PC-9 (cell line): ENCODE measurements at regions not wholly inside any gene's neighbourhood (a gene's known extent, or its start where the extent isn't known, plus 50 kb on each side); places are given as distances from the start of the nearest gene placed in this dataset.

Experiments used
- BruUV-seq: library from RNA; stranded (reverse); fragments of 400-500 nt; replicated peaks from 2 replicates; lab custom pipeline; 2021; lab: Mats Ljungman, UMichigan
- CTCF ChIA-PET: fragments of 300-600 bp; sonication (Branson Sonifier 250); formaldehyde crosslinking; loops from one replicate; lab custom pipeline; 2022; ENCODE audit warnings: antibody characterized with exemption; lab: Charles Lee
- POLR2A ChIA-PET: fragments of 300-600 bp; sonication (Branson Sonifier 250); formaldehyde crosslinking; loops from one replicate; lab custom pipeline; 2022; ENCODE audit warnings: antibody characterized with exemption; ENCODE audit not compliant: unreplicated experiment; lab: Charles Lee
- DNase-seq, 2 experiments: peaks; one replicate each; pipeline versions ENCODE4 v3.0.0 to v3.0.0-alpha.2; 2015 to 2022; ENCODE audit warnings: mixed read lengths in 1 of 2
- H2AFZ ChIP-seq: fragments of 200-600 bp; sonication (generic); 2 replicates; pipeline ENCODE4 v1.8.1; 2017; ENCODE audit warnings: antibody characterized with exemption
- H3F3A ChIP-seq: fragments of 200-600 bp; sonication (generic); 2 replicates; pipeline ENCODE4 v1.8.1; 2017; ENCODE audit warnings: antibody characterized with exemption, mild to moderate bottlenecking, low read depth; ENCODE audit not compliant: insufficient read depth
- H3K27ac ChIP-seq: fragments of 200-600 bp; sonication (generic); 2 replicates; pipeline ENCODE4 v1.6.1; 2016; ENCODE audit warnings: mixed run types
- H3K27me3 ChIP-seq: fragments of 200-600 bp; sonication (generic); 2 replicates; pipeline ENCODE4 v1.6.1; 2016; ENCODE audit warnings: low read depth, mixed run types; ENCODE audit not compliant: insufficient read depth
- H3K36me3 ChIP-seq: fragments of 200-600 bp; sonication (generic); 2 replicates; pipeline ENCODE4 v1.6.1; 2016; ENCODE audit warnings: low read depth, mixed run types
- H3K4me1 ChIP-seq: fragments of 200-600 bp; sonication (generic); replicated peaks from 2 replicates; pipeline ENCODE4 v1.6.1; 2016; ENCODE audit warnings: mixed run types; ENCODE audit not compliant: insufficient read depth
- H3K4me2 ChIP-seq: fragments of 200-600 bp; sonication (generic); 2 replicates; pipeline ENCODE4 v1.6.1; 2017; ENCODE audit warnings: mixed run types
- H3K4me3 ChIP-seq: fragments of 200-600 bp; sonication (generic); 2 replicates; pipeline ENCODE4 v1.6.1; 2016; ENCODE audit warnings: mixed run types
- H3K79me2 ChIP-seq: fragments of 200-600 bp; sonication (generic); 2 replicates; pipeline ENCODE4 v1.6.1; 2017; ENCODE audit warnings: low read depth, mixed run types
- H3K9me2 ChIP-seq: fragments of 200-600 bp; sonication (generic); 2 replicates; pipeline ENCODE4 v1.8.1; 2017; ENCODE audit warnings: mild to moderate bottlenecking; ENCODE audit not compliant: insufficient read depth
- H3K9me3 ChIP-seq: fragments of 200-600 bp; sonication (generic); 2 replicates; pipeline ENCODE4 v1.8.1; 2016; ENCODE audit warnings: low read depth; ENCODE audit not compliant: insufficient read depth
- H4K20me1 ChIP-seq: fragments of 200-600 bp; sonication (generic); 2 replicates; pipeline ENCODE4 v1.8.1; 2017; ENCODE audit not compliant: insufficient read depth
- EZH2 ChIP-seq: fragments of 200-600 bp; sonication (generic); IDR thresholded peaks from 2 replicates; pipeline ENCODE4 v1.8.0; 2017; ENCODE audit warnings: antibody characterized with exemption, low read depth
- intact Hi-C: fragments of 100-400 bp; cut with micrococcal nuclease; formaldehyde crosslinking; loops from one replicate; pipeline ENCODE4 v1.10.0; 2022; ENCODE audit not compliant: unreplicated experiment
- TF ChIP-seq, protein P1 (sequence below): fragments of 200-600 bp; sonication (generic); conservative IDR thresholded peaks from 2 replicates; pipeline ENCODE4 v1.6.1; 2017; ENCODE audit warnings: mixed run types, antibody characterized with exemption, mild to moderate bottlenecking, moderate library complexity

DNA sequence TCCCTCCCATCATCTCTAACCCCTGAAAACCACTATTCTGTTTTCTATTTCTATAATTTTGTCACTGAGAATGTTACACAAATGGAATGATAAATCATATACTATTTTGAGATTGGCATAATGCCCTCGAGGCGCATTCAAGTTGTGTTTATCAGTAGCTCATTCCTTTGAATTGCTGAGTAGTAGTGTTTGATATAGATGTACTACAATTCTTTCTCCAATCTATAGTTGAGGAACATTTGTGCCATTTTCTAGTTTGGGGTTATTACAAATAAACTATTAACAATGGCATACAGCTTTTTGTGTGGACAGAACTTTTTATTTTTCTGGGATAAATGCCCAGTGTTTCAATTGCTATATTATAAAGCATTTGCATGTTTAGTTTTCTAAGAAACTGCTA is 86.0 kb downstream of the CCR1 start:
- H3K4me3 ChIP-seq: no peak overlapping the region
- no peak overlapping the region for H2AFZ ChIP-seq
- no peak overlapping the region for H3K27ac ChIP-seq
- H3F3A ChIP-seq: peaks cover 29% of the 10 kb centered on the region
- POLR2A ChIA-PET: interaction anchor here (0.7 kb wide), 1 partner anchor 18 kb away, joined by 4 read pairs; no protein-coding TSS in a partner anchor
- TF ChIP-seq EZH2: no peak
- TF ChIP-seq, protein P1, sequence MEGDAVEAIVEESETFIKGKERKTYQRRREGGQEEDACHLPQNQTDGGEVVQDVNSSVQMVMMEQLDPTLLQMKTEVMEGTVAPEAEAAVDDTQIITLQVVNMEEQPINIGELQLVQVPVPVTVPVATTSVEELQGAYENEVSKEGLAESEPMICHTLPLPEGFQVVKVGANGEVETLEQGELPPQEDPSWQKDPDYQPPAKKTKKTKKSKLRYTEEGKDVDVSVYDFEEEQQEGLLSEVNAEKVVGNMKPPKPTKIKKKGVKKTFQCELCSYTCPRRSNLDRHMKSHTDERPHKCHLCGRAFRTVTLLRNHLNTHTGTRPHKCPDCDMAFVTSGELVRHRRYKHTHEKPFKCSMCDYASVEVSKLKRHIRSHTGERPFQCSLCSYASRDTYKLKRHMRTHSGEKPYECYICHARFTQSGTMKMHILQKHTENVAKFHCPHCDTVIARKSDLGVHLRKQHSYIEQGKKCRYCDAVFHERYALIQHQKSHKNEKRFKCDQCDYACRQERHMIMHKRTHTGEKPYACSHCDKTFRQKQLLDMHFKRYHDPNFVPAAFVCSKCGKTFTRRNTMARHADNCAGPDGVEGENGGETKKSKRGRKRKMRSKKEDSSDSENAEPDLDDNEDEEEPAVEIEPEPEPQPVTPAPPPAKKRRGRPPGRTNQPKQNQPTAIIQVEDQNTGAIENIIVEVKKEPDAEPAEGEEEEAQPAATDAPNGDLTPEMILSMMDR: no peak
- no peaks in the 10 kb centered on the region for H4K20me1 ChIP-seq
- intact Hi-C loops: no loop called here
- H3K36me3 ChIP-seq: no peaks in the 10 kb centered on the region
- CTCF ChIA-PET: no interaction called here
- H3K27me3 ChIP-seq: no peaks in the 10 kb centered on the region
- no peak overlapping the region for H3K4me2 ChIP-seq
- no peak for DNase-seq
- no peaks in the 10 kb centered on the region for H3K9me2 ChIP-seq
- no peaks in the 10 kb centered on the region for H3K9me3 ChIP-seq
- no peaks in the 10 kb centered on the region for H3K79me2 ChIP-seq
- no TSS peak for BruUV-seq
- H3K4me1 ChIP-seq: peaks cover 85% of the 10 kb centered on the region

- H3K4me1 ChIP-seq: peaks cover 85% of the 10 kb centered on the region
- CTCF ChIA-PET: no interaction called here
Observed at GRCh38 chr3:46120983-46121382, 87.1 kb downstream of the CCR1 start.

GRCh38 chr3:46119709-46120498 is 88.2 kb downstream of the CCR1 start:
- H2AFZ ChIP-seq: no peak overlapping the region
- no peak overlapping the region for H3K27ac ChIP-seq
- POLR2A ChIA-PET: no interaction called here
- intact Hi-C loops: no loop called here
- DNase-seq: no peak
- CTCF ChIA-PET: no interaction called here
- no peaks in the 10 kb centered on the region for H3K27me3 ChIP-seq
- H3K9me2 ChIP-seq: no peaks in the 10 kb centered on the region
- H3F3A ChIP-seq: peaks cover 43% of the 10 kb centered on the region
- BruUV-seq: no TSS peak
- no peak overlapping the region for H3K4me3 ChIP-seq
- peaks cover 85% of the 10 kb centered on the region for H3K4me1 ChIP-seq
- H4K20me1 ChIP-seq: no peaks in the 10 kb centered on the region
- no peaks in the 10 kb centered on the region for H3K9me3 ChIP-seq
- no peaks in the 10 kb centered on the region for H3K36me3 ChIP-seq
- H3K79me2 ChIP-seq: no peaks in the 10 kb centered on the region
- no peak for TF ChIP-seq EZH2
- TF ChIP-seq, protein P1: no peak
- H3K4me2 ChIP-seq: no peak overlapping the region

More at GRCh38 chr3:46120983-46121382, 87.1 kb downstream of the CCR1 start:
- POLR2A ChIA-PET: no interaction called here
- Histone ChIP-seq H2AFZ (no peak overlapping the region), H3K27ac (no peak overlapping the region), H3K36me3 (no peaks in the 10 kb centered on the region), H3F3A (peaks cover 40% of the 10 kb centered on the region), H3K4me3 (no peak overlapping the region), H3K4me2 (no peak overlapping the region), H4K20me1 (no peaks in the 10 kb centered on the region), H3K9me3 (no peaks in the 10 kb centered on the region), H3K9me2 (no peaks in the 10 kb centered on the region), H3K79me2 (no peaks in the 10 kb centered on the region), H3K27me3 (no peaks in the 10 kb centered on the region)
- no TSS peak for BruUV-seq
- DNase-seq: no peak
- no peak for TF ChIP-seq EZH2
- TF ChIP-seq, protein P1: no peak
- intact Hi-C loops: no loop called here
